ENCODE measurements at regions not wholly inside any gene's neighbourhood (a gene's known extent, or its start where the extent isn't known, plus 50 kb on each side); places are given as distances from the start of the nearest gene placed in this dataset.

DNA sequence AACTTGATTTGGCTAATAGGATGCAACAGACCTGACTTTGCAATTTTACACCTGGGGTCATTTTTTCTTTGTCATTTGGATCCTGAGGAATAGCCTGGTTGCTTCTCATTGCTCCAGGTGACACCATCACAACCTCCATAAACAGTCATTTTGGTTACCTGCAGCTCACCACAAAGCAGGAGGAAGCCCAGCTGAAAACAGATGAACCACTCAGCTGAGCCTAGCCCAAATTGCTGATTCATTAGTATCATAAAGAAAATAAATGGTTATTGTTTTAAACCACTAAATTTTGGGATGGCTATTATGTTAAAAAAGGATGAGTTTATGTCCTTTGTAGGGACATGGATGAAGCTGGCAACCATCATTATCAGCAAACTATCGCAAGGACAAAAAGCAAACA, 841.0 kb upstream of the EEF2KMT start:
- TF ChIP-seq, protein P1, sequence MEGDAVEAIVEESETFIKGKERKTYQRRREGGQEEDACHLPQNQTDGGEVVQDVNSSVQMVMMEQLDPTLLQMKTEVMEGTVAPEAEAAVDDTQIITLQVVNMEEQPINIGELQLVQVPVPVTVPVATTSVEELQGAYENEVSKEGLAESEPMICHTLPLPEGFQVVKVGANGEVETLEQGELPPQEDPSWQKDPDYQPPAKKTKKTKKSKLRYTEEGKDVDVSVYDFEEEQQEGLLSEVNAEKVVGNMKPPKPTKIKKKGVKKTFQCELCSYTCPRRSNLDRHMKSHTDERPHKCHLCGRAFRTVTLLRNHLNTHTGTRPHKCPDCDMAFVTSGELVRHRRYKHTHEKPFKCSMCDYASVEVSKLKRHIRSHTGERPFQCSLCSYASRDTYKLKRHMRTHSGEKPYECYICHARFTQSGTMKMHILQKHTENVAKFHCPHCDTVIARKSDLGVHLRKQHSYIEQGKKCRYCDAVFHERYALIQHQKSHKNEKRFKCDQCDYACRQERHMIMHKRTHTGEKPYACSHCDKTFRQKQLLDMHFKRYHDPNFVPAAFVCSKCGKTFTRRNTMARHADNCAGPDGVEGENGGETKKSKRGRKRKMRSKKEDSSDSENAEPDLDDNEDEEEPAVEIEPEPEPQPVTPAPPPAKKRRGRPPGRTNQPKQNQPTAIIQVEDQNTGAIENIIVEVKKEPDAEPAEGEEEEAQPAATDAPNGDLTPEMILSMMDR (conservative IDR thresholded peaks at IDR 0.05 in 1 of 2, IDR thresholded peaks at IDR 0.05 in 1 of 2; ENCODE audit: low read depth in 1 of 2, low read length in 2 of 2), result no peak
- no peak for TF ChIP-seq EZH2 (IDR thresholded peaks at IDR 0.05; ENCODE audit: low read length, missing control alignments)
- Histone ChIP-seq H3K27me3 (ENCODE audit: control insufficient read depth, insufficient read depth, low read length) (no peaks in the 10 kb centered on the region), H3K79me2 (ENCODE audit: control insufficient read depth, insufficient read depth, low read length) (no peaks in the 10 kb centered on the region), H3K9me3 (ENCODE audit: control insufficient read depth, insufficient read depth, low read depth, low read length) (no peaks in the 10 kb centered on the region), H3K4me3 (replicated peaks in 1 of 4; ENCODE audit: control extremely low read depth in 1 of 4, insufficient read depth in 1 of 4, low read depth in 3 of 4, low read length in 4 of 4) (no peak overlapping the region), H2AFZ (ENCODE audit: low read length) (no peak overlapping the region), H3K9ac (ENCODE audit: insufficient read depth, low read length) (no peak overlapping the region), H3K4me2 (ENCODE audit: extremely low read depth, insufficient read depth, low read length) (no peak overlapping the region), H3K27ac (ENCODE audit: insufficient read depth, low read length) (no peak overlapping the region), H3K4me1 (ENCODE audit: control insufficient read depth, extremely low read depth, insufficient read depth, low read length) (no peaks in the 10 kb centered on the region), H4K20me1 (ENCODE audit: control insufficient read depth, extremely low read depth, insufficient read depth, low read length) (no peaks in the 10 kb centered on the region), H3K36me3 (ENCODE audit: control insufficient read depth, insufficient read depth, low read length) (no peaks in the 10 kb centered on the region)
- no peak for DNase-seq (ENCODE audit: low read depth in 2 of 2)

DNA sequence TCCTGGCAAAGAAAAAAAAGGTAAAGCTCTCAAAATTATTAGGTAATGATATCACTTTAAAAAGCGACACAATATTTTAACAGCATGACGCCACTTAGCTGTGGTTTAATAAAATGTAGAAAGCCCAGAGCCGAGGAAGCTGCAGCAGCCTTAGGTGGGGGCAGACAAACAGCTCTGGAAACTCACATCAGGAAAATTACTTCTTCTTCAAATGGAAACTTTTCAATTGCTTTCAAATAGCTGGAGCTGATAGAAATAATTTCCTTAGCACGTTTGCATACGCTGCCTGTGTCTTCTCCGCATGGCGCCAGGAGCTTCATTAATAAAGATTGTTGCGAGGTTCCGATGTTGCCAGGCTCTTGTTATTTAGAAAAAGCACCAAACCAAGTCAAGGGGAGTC, 835.3 kb upstream of the EEF2KMT start:
- no peak overlapping the region for H3K9ac ChIP-seq (ENCODE audit: insufficient read depth, low read length)
- no peak overlapping the region for H3K27ac ChIP-seq (ENCODE audit: insufficient read depth, low read length)
- DNase-seq (ENCODE audit: low read depth in 2 of 2), result no peak
- H2AFZ ChIP-seq (ENCODE audit: low read length), result no peak overlapping the region
- no peaks in the 10 kb centered on the region for H3K4me1 ChIP-seq (ENCODE audit: control insufficient read depth, extremely low read depth, insufficient read depth, low read length)
- H3K36me3 ChIP-seq (ENCODE audit: control insufficient read depth, insufficient read depth, low read length), result no peaks in the 10 kb centered on the region
- no peaks in the 10 kb centered on the region for H3K9me3 ChIP-seq (ENCODE audit: control insufficient read depth, insufficient read depth, low read depth, low read length)
- H4K20me1 ChIP-seq (ENCODE audit: control insufficient read depth, extremely low read depth, insufficient read depth, low read length), result no peaks in the 10 kb centered on the region
- no peak for TF ChIP-seq EZH2 (IDR thresholded peaks at IDR 0.05; ENCODE audit: low read length, missing control alignments)
- TF ChIP-seq, protein P1 (conservative IDR thresholded peaks at IDR 0.05 in 1 of 2, IDR thresholded peaks at IDR 0.05 in 1 of 2; ENCODE audit: low read depth in 1 of 2, low read length in 2 of 2), result no peak
- H3K79me2 ChIP-seq (ENCODE audit: control insufficient read depth, insufficient read depth, low read length), result no peaks in the 10 kb centered on the region
- no peaks in the 10 kb centered on the region for H3K27me3 ChIP-seq (ENCODE audit: control insufficient read depth, insufficient read depth, low read length)
- no peak overlapping the region for H3K4me2 ChIP-seq (ENCODE audit: extremely low read depth, insufficient read depth, low read length)
- H3K4me3 ChIP-seq (replicated peaks in 1 of 4; ENCODE audit: control extremely low read depth in 1 of 4, insufficient read depth in 1 of 4, low read depth in 3 of 4, low read length in 4 of 4), result no peak overlapping the region

DNA sequence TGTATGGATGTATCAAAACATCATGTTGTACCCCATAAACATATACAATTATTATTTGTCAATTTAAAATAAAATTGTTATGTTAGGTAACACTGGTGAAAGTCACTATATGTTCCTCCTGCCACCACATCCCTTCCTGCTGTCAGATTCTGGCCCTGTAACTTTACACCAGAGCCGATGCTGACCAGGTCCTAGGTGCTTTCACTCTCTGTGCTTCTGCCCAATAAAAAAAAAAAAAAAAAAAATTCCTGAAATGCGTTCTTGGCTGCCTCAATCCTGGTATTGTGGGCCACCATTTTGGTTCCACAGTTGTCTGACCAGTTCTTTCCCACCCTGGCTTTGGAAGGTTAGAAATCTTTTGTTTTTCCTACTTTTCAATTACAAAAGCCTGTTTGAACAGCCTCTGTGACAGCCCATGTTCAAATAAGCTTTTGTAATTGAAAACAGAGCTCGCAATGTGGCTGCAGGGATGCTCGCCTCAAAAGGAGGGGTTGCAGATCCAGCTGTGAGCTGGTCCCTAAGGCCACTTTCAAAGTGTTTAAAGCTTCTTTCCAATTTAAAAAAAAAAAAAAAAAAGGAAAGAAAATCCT, 831.0 kb upstream of the EEF2KMT start:
- no peak overlapping the region for H3K4me3 ChIP-seq (replicated peaks in 1 of 4; ENCODE audit: control extremely low read depth in 1 of 4, insufficient read depth in 1 of 4, low read depth in 3 of 4, low read length in 4 of 4)
- no peak overlapping the region for H3K9ac ChIP-seq (ENCODE audit: insufficient read depth, low read length)
- H3K4me2 ChIP-seq (ENCODE audit: extremely low read depth, insufficient read depth, low read length), result no peak overlapping the region
- no peak for TF ChIP-seq EZH2 (IDR thresholded peaks at IDR 0.05; ENCODE audit: low read length, missing control alignments)
- TF ChIP-seq, protein P1 (conservative IDR thresholded peaks at IDR 0.05 in 1 of 2, IDR thresholded peaks at IDR 0.05 in 1 of 2; ENCODE audit: low read depth in 1 of 2, low read length in 2 of 2), result no peak
- H3K36me3 ChIP-seq (ENCODE audit: control insufficient read depth, insufficient read depth, low read length), result no peaks in the 10 kb centered on the region
- no peak overlapping the region for H3K27ac ChIP-seq (ENCODE audit: insufficient read depth, low read length)
- H3K27me3 ChIP-seq (ENCODE audit: control insufficient read depth, insufficient read depth, low read length), result no peaks in the 10 kb centered on the region
- H2AFZ ChIP-seq (ENCODE audit: low read length), result no peak overlapping the region
- no peaks in the 10 kb centered on the region for H3K4me1 ChIP-seq (ENCODE audit: control insufficient read depth, extremely low read depth, insufficient read depth, low read length)
- no peak for DNase-seq (ENCODE audit: low read depth in 2 of 2)
- no peaks in the 10 kb centered on the region for H3K79me2 ChIP-seq (ENCODE audit: control insufficient read depth, insufficient read depth, low read length)
- no peaks in the 10 kb centered on the region for H4K20me1 ChIP-seq (ENCODE audit: control insufficient read depth, extremely low read depth, insufficient read depth, low read length)
- H3K9me3 ChIP-seq (ENCODE audit: control insufficient read depth, insufficient read depth, low read depth, low read length), result no peaks in the 10 kb centered on the region

Data from fibroblast of lung (primary cell).